ENCODE measurements at regions not wholly inside any gene's neighbourhood (a gene's known extent, or its start where the extent isn't known, plus 50 kb on each side); places are given as distances from the start of the nearest gene placed in this dataset.

DNA sequence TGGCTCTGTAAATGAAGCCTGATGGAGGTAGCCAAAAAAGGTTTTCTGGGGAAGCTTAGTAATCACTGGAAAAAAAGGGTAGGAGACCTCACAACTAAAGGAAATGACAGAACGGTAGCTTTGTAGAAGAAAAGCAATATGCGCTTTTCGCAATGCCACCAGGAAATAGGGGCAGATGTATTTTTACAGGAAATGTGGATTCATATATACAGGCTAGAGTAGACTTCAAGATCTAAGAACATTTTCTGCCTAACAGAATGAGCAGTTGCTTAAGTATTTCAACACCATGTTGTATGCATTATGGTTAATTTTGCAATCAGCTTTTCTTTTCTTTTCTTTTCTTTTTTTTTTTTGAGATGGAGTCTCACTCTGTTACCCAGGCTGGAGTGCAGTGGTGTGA is 219.6 kb downstream of the CD83 start:
- Histone ChIP-seq H3K27me3 (ENCODE audit: control insufficient read depth, insufficient read depth, low read length) (no peaks in the 10 kb centered on the region; the same call in 1 of the 2 replicates), H3K9me3 (ENCODE audit: control insufficient read depth, insufficient read depth, low read depth, low read length) (no peaks in the 10 kb centered on the region), H3K27ac (ENCODE audit: low read length) (no peak overlapping the region), H3K36me3 (ENCODE audit: control insufficient read depth, insufficient read depth, low read length) (no peaks in the 10 kb centered on the region), H3K4me1 (ENCODE audit: control insufficient read depth, insufficient read depth, low read length) (no peaks in the 10 kb centered on the region), H3K4me3 (ENCODE audit: low read depth in 2 of 2, low read length in 2 of 2) (no peak overlapping the region)
- ChIA-PET CTCF (no interaction called here), POLR2A (no interaction called here)
- in situ Hi-C loops (cut with HindIII; ENCODE audit: low pct_unique_long_range_greater_than_20kb, low sequenced_read_pairs), result no loop called here
- ATAC-seq, result no peak
- no peak for TF ChIP-seq REST (IDR thresholded peaks at IDR 0.05; ENCODE audit: insufficient read depth in 1 of 2, low read depth in 2 of 2, low read length in 1 of 2)
- TF ChIP-seq, protein P1, sequence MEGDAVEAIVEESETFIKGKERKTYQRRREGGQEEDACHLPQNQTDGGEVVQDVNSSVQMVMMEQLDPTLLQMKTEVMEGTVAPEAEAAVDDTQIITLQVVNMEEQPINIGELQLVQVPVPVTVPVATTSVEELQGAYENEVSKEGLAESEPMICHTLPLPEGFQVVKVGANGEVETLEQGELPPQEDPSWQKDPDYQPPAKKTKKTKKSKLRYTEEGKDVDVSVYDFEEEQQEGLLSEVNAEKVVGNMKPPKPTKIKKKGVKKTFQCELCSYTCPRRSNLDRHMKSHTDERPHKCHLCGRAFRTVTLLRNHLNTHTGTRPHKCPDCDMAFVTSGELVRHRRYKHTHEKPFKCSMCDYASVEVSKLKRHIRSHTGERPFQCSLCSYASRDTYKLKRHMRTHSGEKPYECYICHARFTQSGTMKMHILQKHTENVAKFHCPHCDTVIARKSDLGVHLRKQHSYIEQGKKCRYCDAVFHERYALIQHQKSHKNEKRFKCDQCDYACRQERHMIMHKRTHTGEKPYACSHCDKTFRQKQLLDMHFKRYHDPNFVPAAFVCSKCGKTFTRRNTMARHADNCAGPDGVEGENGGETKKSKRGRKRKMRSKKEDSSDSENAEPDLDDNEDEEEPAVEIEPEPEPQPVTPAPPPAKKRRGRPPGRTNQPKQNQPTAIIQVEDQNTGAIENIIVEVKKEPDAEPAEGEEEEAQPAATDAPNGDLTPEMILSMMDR (IDR thresholded peaks at IDR 0.05), result no peak
- TF ChIP-seq TCF7L2 (IDR thresholded peaks at IDR 0.05; ENCODE audit: low read depth, low read length), result no peak
- TF ChIP-seq POLR2AphosphoS5 (IDR thresholded peaks at IDR 0.05; ENCODE audit: low read depth, low read length), result no peak
- TF ChIP-seq SIN3A (IDR thresholded peaks at IDR 0.05; ENCODE audit: borderline replicate concordance, insufficient read depth, low read depth, low read length), result no peak
- DNase-seq (ENCODE audit: low read depth, low spot score), result no peak
- BruUV-seq (replicated peaks), result no TSS peak
- intact Hi-C loops (cut with micrococcal nuclease; ENCODE audit: unreplicated experiment), result no loop called here

DNA sequence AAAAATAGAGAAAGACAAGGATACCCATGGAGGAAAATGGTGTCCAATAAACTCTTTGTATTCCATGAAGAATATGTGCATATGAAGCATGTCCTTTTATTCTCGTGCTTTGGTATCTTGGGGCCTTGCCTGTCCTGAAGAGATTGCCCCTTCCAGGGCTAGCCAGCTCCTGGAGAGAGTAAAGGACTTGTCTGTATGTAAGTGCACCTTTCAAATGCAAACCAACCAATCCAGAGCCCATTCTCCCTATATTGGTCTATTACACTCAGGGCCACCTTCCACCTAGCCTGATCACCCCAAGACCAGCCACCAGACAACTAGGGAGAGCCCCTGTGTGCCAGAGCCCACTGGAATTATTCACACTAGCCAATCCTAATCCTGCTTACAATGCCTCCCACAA is 221.6 kb downstream of the CD83 start:
- TF ChIP-seq, protein P1 (IDR thresholded peaks at IDR 0.05), result no peak
- no peak for TF ChIP-seq SIN3A (IDR thresholded peaks at IDR 0.05; ENCODE audit: borderline replicate concordance, insufficient read depth, low read depth, low read length)
- no peak for TF ChIP-seq POLR2AphosphoS5 (IDR thresholded peaks at IDR 0.05; ENCODE audit: low read depth, low read length)
- TF ChIP-seq TCF7L2 (IDR thresholded peaks at IDR 0.05; ENCODE audit: low read depth, low read length), result no peak
- TF ChIP-seq REST (IDR thresholded peaks at IDR 0.05; ENCODE audit: insufficient read depth in 1 of 2, low read depth in 2 of 2, low read length in 1 of 2), result no peak
- H3K9me3 ChIP-seq (ENCODE audit: control insufficient read depth, insufficient read depth, low read depth, low read length), result no peaks in the 10 kb centered on the region
- no peak for DNase-seq (ENCODE audit: low read depth, low spot score)
- H3K36me3 ChIP-seq (ENCODE audit: control insufficient read depth, insufficient read depth, low read length), result no peaks in the 10 kb centered on the region
- H3K27ac ChIP-seq (ENCODE audit: low read length), result no peak overlapping the region
- in situ Hi-C loops (cut with HindIII; ENCODE audit: low pct_unique_long_range_greater_than_20kb, low sequenced_read_pairs) (no loop called here), intact Hi-C loops (cut with micrococcal nuclease; ENCODE audit: unreplicated experiment) (no loop called here)
- BruUV-seq (replicated peaks), result no TSS peak
- ATAC-seq, result no peak
- H3K27me3 ChIP-seq (ENCODE audit: control insufficient read depth, insufficient read depth, low read length), result peaks cover 3% of the 10 kb centered on the region; the same call in 1 of the 2 replicates
- no peaks in the 10 kb centered on the region for H3K4me1 ChIP-seq (ENCODE audit: control insufficient read depth, insufficient read depth, low read length)
- H3K4me3 ChIP-seq (ENCODE audit: low read depth in 2 of 2, low read length in 2 of 2), result no peak overlapping the region
- CTCF ChIA-PET, result no interaction called here
- POLR2A ChIA-PET, result no interaction called here
